ENCODE measurements at regions not wholly inside any gene's neighbourhood (a gene's known extent, or its start where the extent isn't known, plus 50 kb on each side); places are given as distances from the start of the nearest gene placed in this dataset.

- WGBS (ENCODE audit: low lambda C conversion rate, missing lambda C conversion rate): 80% methylated on average over 3 of the region's 3 CpGs
- no peaks in the 10 kb centered on the region for H3K27me3 ChIP-seq
- no peak overlapping the region for H2AFZ ChIP-seq
- TF ChIP-seq EZH2phosphoT487 (IDR thresholded peaks at IDR 0.05; ENCODE audit: low read depth, severe bottlenecking, unreplicated experiment) (no peak), EZH2 (IDR thresholded peaks at IDR 0.05; ENCODE audit: borderline replicate concordance) (no peak)
- TF ChIP-seq, protein P1, sequence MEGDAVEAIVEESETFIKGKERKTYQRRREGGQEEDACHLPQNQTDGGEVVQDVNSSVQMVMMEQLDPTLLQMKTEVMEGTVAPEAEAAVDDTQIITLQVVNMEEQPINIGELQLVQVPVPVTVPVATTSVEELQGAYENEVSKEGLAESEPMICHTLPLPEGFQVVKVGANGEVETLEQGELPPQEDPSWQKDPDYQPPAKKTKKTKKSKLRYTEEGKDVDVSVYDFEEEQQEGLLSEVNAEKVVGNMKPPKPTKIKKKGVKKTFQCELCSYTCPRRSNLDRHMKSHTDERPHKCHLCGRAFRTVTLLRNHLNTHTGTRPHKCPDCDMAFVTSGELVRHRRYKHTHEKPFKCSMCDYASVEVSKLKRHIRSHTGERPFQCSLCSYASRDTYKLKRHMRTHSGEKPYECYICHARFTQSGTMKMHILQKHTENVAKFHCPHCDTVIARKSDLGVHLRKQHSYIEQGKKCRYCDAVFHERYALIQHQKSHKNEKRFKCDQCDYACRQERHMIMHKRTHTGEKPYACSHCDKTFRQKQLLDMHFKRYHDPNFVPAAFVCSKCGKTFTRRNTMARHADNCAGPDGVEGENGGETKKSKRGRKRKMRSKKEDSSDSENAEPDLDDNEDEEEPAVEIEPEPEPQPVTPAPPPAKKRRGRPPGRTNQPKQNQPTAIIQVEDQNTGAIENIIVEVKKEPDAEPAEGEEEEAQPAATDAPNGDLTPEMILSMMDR (IDR thresholded peaks at IDR 0.05; ENCODE audit: poor library complexity): no peak
- no peak overlapping the region for H3K27ac ChIP-seq
- no peaks in the 10 kb centered on the region for H3K36me3 ChIP-seq (replicated peaks; ENCODE audit: insufficient read depth, low read depth)
- no peaks in the 10 kb centered on the region for H3K9me2 ChIP-seq (replicated peaks; ENCODE audit: insufficient read depth)
- DNase-seq (ENCODE audit: low spot score): no peak
- no peaks in the 10 kb centered on the region for H4K20me1 ChIP-seq (ENCODE audit: insufficient read depth, poor library complexity, severe bottlenecking)
- H3K4me3 ChIP-seq: no peak overlapping the region
- no peaks in the 10 kb centered on the region for H3K79me2 ChIP-seq
- H3K4me2 ChIP-seq: no peak overlapping the region
- H3K4me1 ChIP-seq (ENCODE audit: insufficient read depth): no peaks in the 10 kb centered on the region
- H3K9me3 ChIP-seq (ENCODE audit: low read depth): no peaks in the 10 kb centered on the region
Measured at GRCh38 chr20:40599987-40600386, 89.0 kb downstream of the MAFB start.

DNA sequence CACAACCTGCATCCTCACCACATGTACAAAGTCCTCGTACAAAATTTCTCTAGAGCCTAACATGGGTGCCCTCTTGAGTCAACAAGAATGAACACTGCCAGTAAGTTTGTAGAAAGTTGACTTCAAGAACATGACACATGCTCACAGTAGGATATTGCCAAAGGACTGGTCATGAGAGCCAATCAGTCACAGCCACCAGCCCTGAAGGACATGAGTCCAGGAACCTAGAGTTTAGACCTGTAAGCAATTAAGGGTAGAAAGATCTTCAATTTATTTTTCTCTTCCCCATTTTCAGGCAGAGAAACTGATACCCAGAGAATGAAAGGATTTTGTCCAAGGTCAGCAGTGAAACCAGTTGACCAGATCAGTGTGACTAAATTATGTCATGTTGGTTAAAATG is 96.1 kb downstream of the MAFB start:
- H3K27me3 ChIP-seq: peaks cover 10% of the 10 kb centered on the region
- no peaks in the 10 kb centered on the region for H3K9me2 ChIP-seq (replicated peaks; ENCODE audit: insufficient read depth)
- TF ChIP-seq EZH2 (IDR thresholded peaks at IDR 0.05; ENCODE audit: borderline replicate concordance) (no peak), EZH2phosphoT487 (IDR thresholded peaks at IDR 0.05; ENCODE audit: low read depth, severe bottlenecking, unreplicated experiment) (no peak)
- TF ChIP-seq, protein P1 (IDR thresholded peaks at IDR 0.05; ENCODE audit: poor library complexity): no peak
- no peak overlapping the region for H3K4me2 ChIP-seq
- H3K27ac ChIP-seq: no peak overlapping the region
- H3K36me3 ChIP-seq (replicated peaks; ENCODE audit: insufficient read depth, low read depth): no peaks in the 10 kb centered on the region
- H4K20me1 ChIP-seq (ENCODE audit: insufficient read depth, poor library complexity, severe bottlenecking): no peaks in the 10 kb centered on the region
- H3K4me1 ChIP-seq (ENCODE audit: insufficient read depth): no peaks in the 10 kb centered on the region
- no peak overlapping the region for H3K4me3 ChIP-seq
- H2AFZ ChIP-seq: no peak overlapping the region
- no peaks in the 10 kb centered on the region for H3K79me2 ChIP-seq
- no peak for DNase-seq (ENCODE audit: low spot score)
- 73% methylated on average over 1 of the region's 1 CpG for WGBS (ENCODE audit: low lambda C conversion rate, missing lambda C conversion rate)
- no peaks in the 10 kb centered on the region for H3K9me3 ChIP-seq (ENCODE audit: low read depth)

DNA sequence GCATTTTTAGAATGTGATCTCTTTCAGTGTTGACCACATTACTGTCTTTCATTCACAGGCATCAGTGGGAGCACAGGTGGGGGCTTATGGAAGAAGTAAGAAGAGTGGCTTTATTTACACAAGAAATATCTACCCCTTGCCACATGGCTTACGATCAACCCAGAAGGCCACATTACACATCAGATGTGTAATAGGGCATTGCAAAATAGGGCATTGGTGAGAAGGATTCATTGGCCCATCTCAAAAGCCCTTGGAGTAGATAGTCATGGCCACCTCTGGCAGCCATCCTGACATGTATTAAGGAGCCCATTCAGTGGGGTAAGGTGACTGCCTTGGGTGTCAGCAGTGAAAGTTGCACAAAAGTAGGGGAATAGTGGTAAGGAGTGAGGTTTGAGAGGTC is 97.5 kb downstream of the MAFB start:
- Histone ChIP-seq H3K36me3 (replicated peaks; ENCODE audit: insufficient read depth, low read depth) (no peaks in the 10 kb centered on the region), H3K9me3 (ENCODE audit: low read depth) (no peaks in the 10 kb centered on the region), H4K20me1 (ENCODE audit: insufficient read depth, poor library complexity, severe bottlenecking) (no peaks in the 10 kb centered on the region), H3K4me2 (no peak overlapping the region), H2AFZ (no peak overlapping the region), H3K79me2 (no peaks in the 10 kb centered on the region), H3K9me2 (replicated peaks; ENCODE audit: insufficient read depth) (no peaks in the 10 kb centered on the region), H3K4me3 (no peak overlapping the region), H3K4me1 (ENCODE audit: insufficient read depth) (no peaks in the 10 kb centered on the region), H3K27ac (no peak overlapping the region), H3K27me3 (peaks cover 10% of the 10 kb centered on the region)
- TF ChIP-seq EZH2phosphoT487 (IDR thresholded peaks at IDR 0.05; ENCODE audit: low read depth, severe bottlenecking, unreplicated experiment) (no peak), EZH2 (IDR thresholded peaks at IDR 0.05; ENCODE audit: borderline replicate concordance) (no peak)
- TF ChIP-seq, protein P1 (IDR thresholded peaks at IDR 0.05; ENCODE audit: poor library complexity): no peak
- WGBS (ENCODE audit: low lambda C conversion rate, missing lambda C conversion rate): 96% methylated on average over 1 of the region's 1 CpG
- no peak for DNase-seq (ENCODE audit: low spot score)

- DNase-seq (ENCODE audit: low spot score): no peak
- no peak for TF ChIP-seq EZH2 (IDR thresholded peaks at IDR 0.05; ENCODE audit: borderline replicate concordance)
- no peak for TF ChIP-seq EZH2phosphoT487 (IDR thresholded peaks at IDR 0.05; ENCODE audit: low read depth, severe bottlenecking, unreplicated experiment)
- TF ChIP-seq, protein P1 (IDR thresholded peaks at IDR 0.05; ENCODE audit: poor library complexity): no peak
- WGBS (ENCODE audit: low lambda C conversion rate, missing lambda C conversion rate): 63% methylated on average over 1 of the region's 1 CpG
Measured at GRCh38 chr20:40591119-40591518, 97.9 kb downstream of the MAFB start.

More at GRCh38 chr20:40591119-40591518, 97.9 kb downstream of the MAFB start:
- H4K20me1 ChIP-seq (ENCODE audit: insufficient read depth, poor library complexity, severe bottlenecking): no peaks in the 10 kb centered on the region
- no peak overlapping the region for H3K27ac ChIP-seq
- H2AFZ ChIP-seq: no peak overlapping the region
- H3K9me3 ChIP-seq (ENCODE audit: low read depth): no peaks in the 10 kb centered on the region
- no peaks in the 10 kb centered on the region for H3K4me1 ChIP-seq (ENCODE audit: insufficient read depth)
- no peaks in the 10 kb centered on the region for H3K36me3 ChIP-seq (replicated peaks; ENCODE audit: insufficient read depth, low read depth)
- H3K4me2 ChIP-seq: no peak overlapping the region
- H3K9me2 ChIP-seq (replicated peaks; ENCODE audit: insufficient read depth): no peaks in the 10 kb centered on the region
- peaks cover 10% of the 10 kb centered on the region for H3K27me3 ChIP-seq
- no peak overlapping the region for H3K4me3 ChIP-seq
- no peaks in the 10 kb centered on the region for H3K79me2 ChIP-seq
